ENCODE measurements at regions not wholly inside any gene's neighbourhood (a gene's known extent, or its start where the extent isn't known, plus 50 kb on each side); places are given as distances from the start of the nearest gene placed in this dataset.

DNA sequence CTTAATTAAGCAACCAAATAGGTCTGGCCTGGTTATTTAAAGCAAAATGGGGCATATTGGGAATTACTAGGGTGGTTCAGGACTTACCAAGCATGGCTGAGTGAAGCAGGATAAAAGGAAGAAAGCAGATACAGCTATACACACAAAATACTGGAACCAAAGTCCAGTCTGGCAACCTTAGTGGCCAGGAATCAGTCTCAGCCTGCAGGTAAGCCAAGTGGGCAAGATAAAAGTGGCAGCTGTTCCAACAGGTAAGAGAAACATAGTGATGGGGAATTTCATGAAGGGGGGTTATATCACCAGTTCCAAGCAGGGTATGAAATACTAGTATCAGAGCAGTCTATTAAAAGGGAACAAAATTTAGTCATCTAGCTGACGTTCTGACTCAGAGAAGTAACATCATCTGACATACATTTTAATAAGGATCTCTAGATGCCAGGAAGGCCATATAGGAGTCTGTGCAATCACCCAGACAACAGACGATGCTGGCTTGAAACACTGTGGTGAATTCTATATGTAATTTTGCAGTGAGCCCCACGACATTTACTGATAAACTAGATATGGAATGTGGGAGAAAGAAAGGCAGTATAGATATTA lies 292.1 kb upstream of the HSF2 start:
- TF ChIP-seq ZNF232 (CRISPR knock-in tag; IDR thresholded peaks at IDR 0.05; ENCODE audit: borderline replicate concordance) = no peak
- TF ChIP-seq SUZ12 (IDR thresholded peaks at IDR 0.05; ENCODE audit: low read depth, low read length) = no peak
- no peak for TF ChIP-seq EP300 (IDR thresholded peaks at IDR 0.05; ENCODE audit: low read depth in 2 of 2, low read length in 2 of 2)
- no peak for TF ChIP-seq EP300 (CRISPR knock-in tag; IDR thresholded peaks at IDR 0.05; ENCODE audit: borderline replicate concordance)
- TF ChIP-seq ARID2 (CRISPR knock-in tag; IDR thresholded peaks at IDR 0.05; ENCODE audit: borderline replicate concordance) = no peak
- TF ChIP-seq, protein P1, sequence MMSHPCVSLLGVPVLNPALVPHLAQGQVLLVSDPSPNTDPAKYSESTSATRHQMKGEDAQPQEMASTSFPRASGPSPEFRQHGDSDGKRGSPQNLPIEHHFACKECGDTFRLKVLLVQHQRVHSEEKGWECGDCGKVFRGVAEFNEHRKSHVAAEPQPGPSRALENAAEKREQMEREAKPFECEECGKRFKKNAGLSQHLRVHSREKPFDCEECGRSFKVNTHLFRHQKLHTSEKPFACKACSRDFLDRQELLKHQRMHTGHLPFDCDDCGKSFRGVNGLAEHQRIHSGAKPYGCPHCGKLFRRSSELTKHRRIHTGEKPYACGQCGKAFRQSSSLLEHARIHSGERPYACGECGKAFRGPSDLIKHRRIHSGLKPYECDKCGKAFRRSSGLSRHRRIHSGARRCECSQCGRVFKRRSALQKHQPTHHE (CRISPR knock-in tag; IDR thresholded peaks at IDR 0.05; ENCODE audit: borderline replicate concordance) = no peak
- TF ChIP-seq ZNF362 (CRISPR knock-in tag; IDR thresholded peaks at IDR 0.05; ENCODE audit: borderline replicate concordance) = no peak
- TF ChIP-seq ELF1 (CRISPR knock-in tag; IDR thresholded peaks at IDR 0.05) = no peak
- no peak for TF ChIP-seq ZNF543 (CRISPR knock-in tag; IDR thresholded peaks at IDR 0.05)
- TF ChIP-seq GTF2F1 (IDR thresholded peaks at IDR 0.05; ENCODE audit: low read length) = no peak
- no peak for TF ChIP-seq ZNF615 (CRISPR knock-in tag; IDR thresholded peaks at IDR 0.05; ENCODE audit: borderline replicate concordance)
